ENCODE measurements at regions not wholly inside any gene's neighbourhood (a gene's known extent, or its start where the extent isn't known, plus 50 kb on each side); places are given as distances from the start of the nearest gene placed in this dataset.

GRCh38 chr21:34274001-34274400 is 89.8 kb upstream of the KCNE2 start:
- no peak overlapping the region for H3K27ac ChIP-seq
- TF ChIP-seq ZFX (IDR thresholded peaks at IDR 0.05; ENCODE audit: borderline replicate concordance) (no peak), CTCF (IDR thresholded peaks at IDR 0.05) (no peak)

- no peak overlapping the region for H3K27ac ChIP-seq
- TF ChIP-seq ZFX (IDR thresholded peaks at IDR 0.05; ENCODE audit: borderline replicate concordance) (no peak), CTCF (IDR thresholded peaks at IDR 0.05) (no peak)
These were observed 86.9 kb upstream of the KCNE2 start for GRCh38 chr21:34276711-34277425.

GRCh38 chr21:34278451-34278850 is 85.4 kb upstream of the KCNE2 start:
- TF ChIP-seq CTCF (IDR thresholded peaks at IDR 0.05) (no peak), ZFX (IDR thresholded peaks at IDR 0.05; ENCODE audit: borderline replicate concordance) (no peak)

GRCh38 chr21:34279285-34279684 is 84.5 kb upstream of the KCNE2 start:
- H3K27ac ChIP-seq: no peak overlapping the region
- TF ChIP-seq CTCF (IDR thresholded peaks at IDR 0.05) (no peak), ZFX (IDR thresholded peaks at IDR 0.05; ENCODE audit: borderline replicate concordance) (no peak)

More at GRCh38 chr21:34278451-34278850, 85.4 kb upstream of the KCNE2 start:
- no peak overlapping the region for H3K27ac ChIP-seq

- TF ChIP-seq ZFX (IDR thresholded peaks at IDR 0.05; ENCODE audit: borderline replicate concordance) (no peak), CTCF (IDR thresholded peaks at IDR 0.05) (no peak)
- no peak overlapping the region for H3K27ac ChIP-seq
These were observed 83.9 kb upstream of the KCNE2 start for GRCh38 chr21:34279883-34280282.

- no peak overlapping the region for H3K27ac ChIP-seq
- TF ChIP-seq CTCF (IDR thresholded peaks at IDR 0.05): no peak
- TF ChIP-seq ZFX (IDR thresholded peaks at IDR 0.05; ENCODE audit: borderline replicate concordance): no peak
These were observed 83.4 kb upstream of the KCNE2 start for GRCh38 chr21:34280389-34280795.

GRCh38 chr21:34280959-34281358 is 82.8 kb upstream of the KCNE2 start:
- H3K27ac ChIP-seq: no peak overlapping the region
- TF ChIP-seq ZFX (IDR thresholded peaks at IDR 0.05; ENCODE audit: borderline replicate concordance): no peak
- no peak for TF ChIP-seq CTCF (IDR thresholded peaks at IDR 0.05)
